HG03039 (cell line): ENCODE measurements at regions not wholly inside any gene's neighbourhood (a gene's known extent, or its start where the extent isn't known, plus 50 kb on each side); places are given as distances from the start of the nearest gene placed in this dataset.
"Not testable (repeated sequence)": the region's sequence is repeated elsewhere in the genome, so short reads cannot be mapped to it uniquely, and the experiment has no call there.

Source experiments
- ATAC-seq: cut with Tn5 transposase; IDR thresholded peaks from one replicate; pipeline ENCODE4 v1.9.1; 2021; ENCODE audit warnings: mild to moderate bottlenecking, moderate library complexity; ENCODE audit not compliant: unreplicated experiment

DNA sequence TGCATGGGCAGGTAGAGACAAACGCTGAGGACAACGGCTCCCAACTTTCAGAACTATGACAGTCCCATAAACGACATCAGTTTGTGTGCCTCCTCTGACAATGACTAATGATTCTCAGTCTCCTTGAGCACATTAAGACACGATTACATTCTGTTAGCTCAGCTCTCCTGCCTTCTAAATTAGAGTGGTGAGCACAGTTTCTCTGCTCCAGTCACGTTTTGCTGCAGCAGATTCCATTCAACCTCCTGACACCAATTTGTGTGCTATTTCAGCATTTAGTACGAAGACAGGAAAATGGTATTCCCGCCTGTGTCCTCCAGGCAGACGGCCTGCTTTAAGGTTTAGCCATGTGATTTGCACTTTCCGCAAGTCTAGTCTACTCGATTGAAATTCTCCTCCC, 458.4 kb upstream of the CFAP20DC start:
- ATAC-seq, result no peak

DNA sequence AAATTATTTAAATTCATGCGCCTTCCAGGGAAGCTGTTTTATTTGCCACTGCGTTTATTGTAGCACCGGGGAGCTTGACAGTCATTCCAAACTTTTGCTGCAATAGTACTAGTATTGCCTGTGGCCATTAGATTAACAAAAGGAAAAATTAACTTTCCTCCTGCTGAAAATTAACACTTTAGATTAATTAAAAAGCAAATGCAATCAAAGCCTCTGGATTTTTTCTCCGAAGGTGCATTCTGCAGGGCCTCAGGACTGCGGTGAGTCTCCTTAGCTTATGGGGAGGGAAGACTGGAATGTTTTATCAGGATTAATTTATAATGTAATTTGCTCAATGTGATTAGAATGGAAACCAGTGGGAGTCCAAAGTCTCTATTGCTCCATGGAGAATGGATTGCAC, 456.4 kb upstream of the CFAP20DC start:
- no peak for ATAC-seq

DNA sequence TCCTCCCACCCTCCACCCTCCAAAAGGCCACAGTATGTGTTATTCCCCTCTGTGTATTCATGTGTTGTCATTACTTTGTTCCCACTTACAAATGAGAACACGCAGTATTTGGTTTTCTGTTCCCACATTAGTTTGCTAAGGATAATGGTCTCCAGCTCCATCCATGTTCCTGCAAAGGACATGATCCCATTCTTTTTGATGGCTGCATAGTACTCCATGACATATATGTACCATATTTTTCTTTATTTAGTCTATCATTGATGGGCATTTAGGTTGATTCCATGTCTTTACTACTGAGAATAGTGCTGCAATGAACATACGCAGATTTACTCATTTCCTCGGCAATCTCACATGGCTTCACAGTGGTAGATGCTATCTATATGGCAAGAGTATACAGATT, 453.6 kb upstream of the CFAP20DC start:
- no peak for ATAC-seq

DNA sequence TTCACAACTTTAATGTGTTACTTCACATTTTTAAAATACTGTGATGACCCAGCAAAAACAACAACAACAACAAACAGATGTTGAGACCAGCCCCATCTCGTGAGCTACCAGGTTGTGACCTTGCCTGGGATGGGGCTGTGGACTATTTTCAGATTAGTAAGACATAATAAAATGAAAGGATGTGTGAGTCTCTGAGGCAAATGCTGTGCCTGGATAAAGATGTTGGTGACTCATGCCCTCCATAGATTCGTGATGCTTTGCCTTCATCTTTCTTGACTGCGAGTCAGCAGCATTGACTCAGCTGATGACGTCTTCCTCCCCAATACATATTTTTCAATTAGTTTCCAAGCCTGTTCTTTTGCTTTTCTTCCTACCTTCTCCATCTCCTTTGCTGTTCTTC, 453.0 kb upstream of the CFAP20DC start:
- ATAC-seq, result no peak

DNA sequence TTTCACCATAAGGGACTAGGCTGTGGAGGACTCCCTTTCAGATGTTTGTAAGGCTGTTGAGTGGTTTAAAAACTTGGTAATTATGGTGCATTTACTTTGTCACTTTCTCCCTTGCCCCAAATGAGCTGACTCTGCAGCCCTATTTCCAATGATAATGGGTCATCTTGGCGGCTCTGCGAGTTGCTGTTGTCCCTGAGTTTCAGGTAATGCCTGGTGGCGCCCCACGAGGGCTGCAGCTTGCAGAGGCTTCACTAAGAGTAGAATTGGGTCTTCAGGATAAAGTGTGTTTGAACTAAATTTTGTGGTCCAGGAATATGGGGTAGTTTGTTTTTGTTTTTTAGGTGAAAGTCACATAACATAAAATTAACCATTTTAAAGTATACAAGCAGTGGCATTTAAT, 450.1 kb upstream of the CFAP20DC start:
- no peak for ATAC-seq

DNA sequence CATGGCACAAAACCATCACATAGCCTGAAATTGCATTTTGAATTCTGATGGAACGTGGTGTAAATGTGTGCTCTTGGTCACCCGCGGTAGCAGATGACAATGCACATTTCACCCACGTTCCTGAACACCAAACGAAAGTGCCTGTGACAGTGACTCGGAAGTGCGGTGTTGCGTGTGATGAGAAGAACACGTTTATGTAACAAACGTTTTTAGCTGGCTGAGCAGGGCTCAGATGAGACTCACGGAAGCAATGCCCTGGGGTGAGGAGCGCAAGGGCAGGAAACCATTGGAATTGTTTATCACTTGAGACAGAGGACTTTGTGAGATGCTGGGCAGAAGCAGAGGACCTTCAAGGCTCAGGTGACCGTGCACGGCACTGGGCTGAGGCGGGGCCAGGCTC, 449.2 kb upstream of the CFAP20DC start:
- no peak for ATAC-seq

DNA sequence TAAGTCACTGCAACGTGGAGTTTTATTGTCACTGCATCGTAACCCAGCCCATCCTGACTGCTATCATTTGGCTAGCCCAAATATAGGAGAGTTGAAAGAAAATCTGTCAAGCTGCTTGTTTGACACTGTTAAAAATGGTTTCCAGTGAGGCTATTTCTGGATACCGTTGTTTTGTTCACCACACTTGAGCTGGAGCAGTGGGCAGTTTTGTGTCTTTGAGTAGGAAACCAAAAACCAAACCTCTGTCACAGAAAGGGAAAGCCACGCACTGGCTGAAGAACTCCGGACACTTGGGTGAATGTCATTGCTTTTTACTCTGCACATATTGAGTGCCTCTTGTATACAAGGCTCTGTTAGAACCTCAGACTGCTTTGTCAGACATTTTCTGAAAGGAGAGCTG, 446.4 kb upstream of the CFAP20DC start:
- no peak for ATAC-seq

DNA sequence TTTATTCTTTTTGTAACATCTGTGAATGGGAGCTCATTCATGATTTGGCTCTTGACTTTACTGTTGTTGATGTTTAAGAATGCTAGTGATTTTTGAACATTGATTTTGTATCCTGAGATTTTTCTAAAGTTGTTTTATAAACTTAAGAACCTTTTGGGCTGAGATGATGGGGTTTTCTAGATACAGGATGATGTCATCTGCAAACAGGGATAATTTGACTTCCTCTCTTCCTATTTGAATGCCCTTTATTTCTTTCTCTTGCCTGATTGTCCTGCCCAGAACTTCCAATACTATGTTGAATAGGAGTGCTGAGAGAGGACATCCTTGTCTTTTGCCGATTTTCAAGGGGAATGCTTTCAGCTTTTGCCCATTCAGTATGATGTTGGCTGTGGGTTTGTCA, 445.1 kb upstream of the CFAP20DC start:
- not testable (repeated sequence) for ATAC-seq

DNA sequence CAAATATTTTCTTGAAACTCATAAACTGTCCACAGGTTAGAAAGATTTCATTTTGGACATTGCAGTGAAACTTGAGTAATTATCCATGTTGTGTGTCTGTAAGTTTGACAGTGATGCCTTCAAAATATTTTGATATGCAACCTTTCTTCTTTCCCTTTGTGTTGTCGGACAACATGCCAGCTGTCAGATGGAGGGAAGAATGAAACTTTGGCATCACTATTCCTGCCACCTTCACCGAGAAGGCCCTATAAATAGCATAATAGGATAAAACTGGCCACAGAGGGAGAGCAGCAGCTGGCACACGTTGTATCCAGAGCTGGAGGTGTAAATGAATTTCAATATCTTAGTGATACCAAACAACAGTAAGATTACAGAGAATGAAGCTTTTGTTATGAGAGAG, 436.7 kb upstream of the CFAP20DC start:
- no peak for ATAC-seq

DNA sequence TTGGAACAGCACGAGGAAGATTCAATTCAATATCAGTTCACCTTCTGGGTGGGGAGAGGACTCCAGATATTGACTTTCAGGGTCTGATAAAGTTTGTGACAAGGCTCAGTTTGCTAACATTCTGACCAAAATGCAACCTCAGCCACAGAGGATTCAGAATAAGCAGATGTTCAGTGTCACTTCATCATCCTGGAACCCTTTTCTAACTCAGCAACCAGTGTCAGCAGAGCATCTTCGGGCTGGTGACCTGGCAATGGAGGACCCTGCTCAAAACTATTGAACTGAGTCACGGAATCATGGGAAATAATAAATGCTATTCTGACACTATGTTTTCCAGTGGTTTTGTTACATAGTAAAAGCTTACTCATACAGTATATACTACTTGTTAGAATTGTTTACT, 433.4 kb upstream of the CFAP20DC start:
- no peak for ATAC-seq

DNA sequence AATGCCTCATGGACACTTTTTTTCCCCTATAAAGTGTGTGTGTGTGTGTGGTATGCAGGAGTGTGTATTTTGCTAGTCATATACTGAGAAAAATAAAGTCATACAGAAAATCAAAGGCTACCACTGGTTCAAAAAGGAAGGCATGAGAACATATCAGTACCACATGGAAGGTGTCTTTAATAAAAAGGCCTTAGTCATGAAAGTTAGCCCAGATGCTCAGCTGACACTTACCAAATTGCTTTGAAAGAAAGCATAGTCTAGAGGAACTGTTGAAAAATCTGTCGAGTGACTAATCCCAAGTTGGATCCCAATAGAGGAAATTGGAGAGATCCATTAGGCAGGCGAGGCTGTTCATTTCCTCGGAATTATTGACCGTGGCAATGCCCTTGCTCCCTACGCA, 432.9 kb upstream of the CFAP20DC start:
- ATAC-seq, result no peak

DNA sequence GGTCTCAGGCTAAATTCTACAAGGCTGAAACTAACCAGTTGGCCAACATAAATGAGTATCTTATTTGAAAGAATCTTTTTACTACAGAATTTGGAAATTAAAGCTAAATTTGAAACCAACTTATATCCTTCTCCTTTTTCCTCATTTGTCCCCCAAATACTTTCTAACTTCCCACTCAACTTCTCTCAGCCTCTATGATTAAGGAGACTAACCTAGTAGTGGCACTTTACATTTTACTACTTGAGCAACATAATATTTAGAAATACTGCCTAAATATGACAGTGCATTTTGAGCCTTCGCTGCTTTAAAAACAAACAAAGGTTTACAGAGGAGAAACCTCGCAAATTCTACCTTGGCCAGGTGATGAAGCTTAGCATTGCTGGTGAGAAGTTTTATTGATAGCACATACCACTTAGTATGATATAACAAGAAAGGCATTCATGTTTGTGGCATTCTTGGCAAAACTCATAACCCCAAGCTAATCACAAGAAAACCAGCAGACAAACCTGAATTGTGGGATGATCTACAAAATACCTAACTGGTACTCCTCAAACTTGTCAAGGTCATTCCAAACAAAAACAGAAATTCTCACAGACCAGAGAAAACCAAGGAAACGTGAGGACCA, 432.1 kb upstream of the CFAP20DC start:
- no peak for ATAC-seq

DNA sequence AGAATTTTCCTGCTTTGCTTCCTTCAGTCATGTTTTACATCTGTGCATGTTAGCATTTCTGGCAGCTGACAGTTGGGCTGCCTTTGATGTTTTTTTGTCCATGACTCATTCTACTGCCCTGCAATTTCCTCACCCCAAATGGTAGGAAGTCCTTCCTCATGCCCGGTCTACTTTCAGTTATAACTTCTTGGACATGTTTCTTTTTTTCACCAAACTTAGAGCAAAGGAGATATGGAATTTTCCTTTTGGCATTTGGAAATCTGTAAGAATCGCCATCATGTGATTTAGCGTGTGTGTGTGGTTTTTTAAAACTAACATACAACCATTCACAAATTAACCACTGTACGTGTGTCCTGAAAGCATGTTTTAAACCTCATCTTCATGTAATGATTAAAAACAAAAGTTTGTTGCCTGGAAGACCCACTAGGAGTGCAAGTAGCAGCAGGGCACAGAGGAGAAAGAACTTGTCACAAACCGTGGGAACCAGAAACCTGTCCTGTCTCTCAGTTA, 430.7 kb upstream of the CFAP20DC start:
- no peak for ATAC-seq

DNA sequence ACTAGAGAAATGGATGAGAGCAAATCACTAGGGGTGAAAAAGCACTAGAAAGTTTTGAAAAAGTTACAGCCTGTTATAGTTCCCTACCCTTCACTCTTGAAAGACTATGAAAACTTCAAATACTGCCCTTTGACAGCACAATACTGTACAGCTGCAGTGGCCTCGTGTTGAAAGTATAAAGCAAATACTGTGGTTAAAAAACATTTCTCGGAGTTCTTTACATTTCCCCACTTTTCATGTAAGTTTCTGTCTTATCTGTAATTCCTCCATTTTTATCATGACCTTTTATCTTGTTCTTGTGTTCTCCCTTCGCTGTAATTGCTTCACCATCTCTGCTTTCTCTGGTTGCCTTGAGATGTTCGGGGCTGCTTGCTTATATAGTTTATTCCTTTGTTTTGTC, 423.8 kb upstream of the CFAP20DC start:
- no peak for ATAC-seq

DNA sequence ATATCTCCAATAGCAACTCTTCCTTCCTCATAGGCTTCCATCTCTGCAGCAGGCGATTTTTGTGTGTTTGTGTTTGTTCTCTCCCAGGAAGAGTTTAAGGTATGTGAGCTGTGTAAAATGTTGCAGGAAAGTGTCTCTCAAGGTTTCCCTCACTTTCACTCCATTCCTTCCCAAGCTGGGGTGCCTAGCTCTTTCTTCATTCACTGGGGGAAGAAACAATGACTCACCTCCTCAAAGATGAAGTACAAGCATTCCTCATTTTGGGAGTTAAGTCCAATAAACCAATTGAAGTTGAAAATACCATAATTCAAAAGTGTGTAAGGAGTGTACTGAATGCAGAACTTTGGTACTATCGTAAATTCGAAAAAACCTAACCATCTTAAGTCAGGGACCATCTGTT, 422.7 kb upstream of the CFAP20DC start:
- no peak for ATAC-seq

DNA sequence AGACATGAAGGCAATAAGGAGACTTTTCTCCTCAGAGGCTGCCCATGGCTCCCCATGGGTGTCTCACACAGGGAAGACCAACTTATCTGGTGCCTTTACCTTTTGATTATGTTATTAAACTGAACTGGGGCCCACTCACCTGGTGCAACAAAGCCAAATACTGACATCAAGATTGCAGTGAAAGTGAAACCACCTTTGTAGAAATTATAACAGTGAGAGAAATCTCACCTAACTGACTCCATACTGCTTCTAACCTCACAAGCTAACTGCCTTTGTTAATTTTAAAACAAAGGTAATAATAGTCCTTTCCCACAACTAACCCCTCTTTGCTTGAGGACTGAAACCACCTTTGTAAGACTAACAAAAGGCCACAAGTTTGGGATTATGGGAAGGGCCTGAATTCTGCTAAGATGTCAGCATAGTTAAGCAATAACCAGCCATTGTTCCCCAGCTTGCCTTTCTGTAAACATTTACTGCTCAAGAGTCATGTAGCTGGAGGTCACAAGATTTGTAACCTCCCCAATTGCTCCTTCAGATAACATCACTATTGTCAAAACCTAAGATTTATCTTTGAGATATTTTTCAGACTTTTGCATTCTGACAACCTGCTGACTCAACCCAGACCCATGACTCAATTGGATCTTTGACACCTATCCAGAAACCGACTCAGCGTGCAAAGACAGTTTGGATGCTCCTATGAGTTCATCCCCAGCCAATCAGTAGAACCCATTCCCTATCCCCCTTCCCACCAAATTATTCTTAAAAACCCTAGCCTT, 420.3 kb upstream of the CFAP20DC start:
- ATAC-seq, result no peak

DNA sequence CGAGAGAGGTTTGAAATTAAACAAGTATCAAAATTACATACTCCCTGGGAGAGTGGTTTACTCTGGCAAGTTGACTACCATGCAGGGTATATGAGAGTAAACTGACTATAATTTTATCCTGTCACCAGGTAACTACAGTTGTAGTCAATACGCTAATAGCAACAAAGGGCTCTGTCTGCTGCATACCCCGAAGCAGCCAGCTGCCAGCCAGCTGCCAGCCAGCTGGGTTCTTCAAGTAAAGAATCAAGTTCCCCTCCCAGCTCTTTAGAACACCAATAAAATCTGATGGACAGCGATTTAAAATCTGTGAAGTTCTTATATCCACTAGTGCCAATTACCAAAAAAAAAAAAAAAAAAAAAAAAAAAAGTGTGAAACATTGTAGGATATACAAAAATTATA, 417.7 kb upstream of the CFAP20DC start:
- no peak for ATAC-seq

DNA sequence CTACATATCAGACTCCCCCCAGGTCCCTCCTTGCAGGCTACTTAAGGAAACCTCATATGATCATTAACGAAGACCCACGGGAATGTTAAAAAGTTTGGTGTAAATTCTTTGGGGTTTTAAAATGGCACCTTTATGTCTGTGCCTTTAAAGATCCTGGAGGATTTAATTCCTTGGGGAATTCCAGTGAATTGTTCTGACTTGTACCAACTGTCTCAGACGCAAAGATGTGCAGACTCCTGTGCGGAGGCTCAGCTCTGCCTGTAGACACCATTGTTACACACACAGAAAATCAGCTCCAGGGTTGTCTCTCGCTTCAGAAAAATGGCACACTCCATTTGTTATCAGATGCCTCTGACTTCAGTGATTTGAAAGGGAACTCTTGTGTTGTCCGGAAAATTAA, 414.4 kb upstream of the CFAP20DC start:
- no peak for ATAC-seq

DNA sequence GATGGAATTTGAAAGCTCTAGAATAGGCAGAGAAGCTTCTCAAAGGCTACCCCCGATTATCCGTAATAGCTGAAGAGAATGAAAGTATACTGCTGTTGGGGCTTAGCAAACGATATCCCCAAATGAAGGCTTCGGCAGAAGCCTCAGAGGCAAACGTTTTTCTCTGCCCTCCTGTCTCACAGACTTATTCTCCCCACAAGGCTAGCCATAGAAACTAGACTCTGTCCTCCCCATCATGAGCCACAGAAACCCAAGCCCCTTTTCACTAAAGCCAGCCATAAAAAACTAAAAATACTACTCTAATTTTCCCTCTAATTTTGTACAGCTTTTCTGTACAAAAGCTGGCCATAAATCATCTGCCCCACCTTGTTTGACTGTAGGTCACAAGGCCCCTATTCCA, 413.4 kb upstream of the CFAP20DC start:
- ATAC-seq, result no peak

DNA sequence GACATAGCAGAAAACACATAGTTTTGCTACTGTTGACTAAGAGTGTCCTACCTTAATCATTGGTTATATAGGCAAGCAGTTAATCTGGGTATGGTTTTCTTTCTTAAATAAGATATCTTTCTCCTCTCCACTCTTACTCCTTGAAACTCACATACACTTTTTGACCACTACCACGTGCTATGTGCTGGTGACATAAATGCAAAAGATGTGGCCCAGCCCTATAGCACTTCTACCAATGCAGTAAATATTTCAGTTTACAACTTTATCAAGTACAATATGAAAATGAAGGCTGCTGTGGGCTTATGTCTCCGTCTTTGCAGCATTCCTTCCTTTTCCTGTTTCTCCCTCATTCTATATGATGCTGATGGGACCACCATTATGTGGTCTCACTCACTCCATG, 410.2 kb upstream of the CFAP20DC start:
- ATAC-seq, result no peak

DNA sequence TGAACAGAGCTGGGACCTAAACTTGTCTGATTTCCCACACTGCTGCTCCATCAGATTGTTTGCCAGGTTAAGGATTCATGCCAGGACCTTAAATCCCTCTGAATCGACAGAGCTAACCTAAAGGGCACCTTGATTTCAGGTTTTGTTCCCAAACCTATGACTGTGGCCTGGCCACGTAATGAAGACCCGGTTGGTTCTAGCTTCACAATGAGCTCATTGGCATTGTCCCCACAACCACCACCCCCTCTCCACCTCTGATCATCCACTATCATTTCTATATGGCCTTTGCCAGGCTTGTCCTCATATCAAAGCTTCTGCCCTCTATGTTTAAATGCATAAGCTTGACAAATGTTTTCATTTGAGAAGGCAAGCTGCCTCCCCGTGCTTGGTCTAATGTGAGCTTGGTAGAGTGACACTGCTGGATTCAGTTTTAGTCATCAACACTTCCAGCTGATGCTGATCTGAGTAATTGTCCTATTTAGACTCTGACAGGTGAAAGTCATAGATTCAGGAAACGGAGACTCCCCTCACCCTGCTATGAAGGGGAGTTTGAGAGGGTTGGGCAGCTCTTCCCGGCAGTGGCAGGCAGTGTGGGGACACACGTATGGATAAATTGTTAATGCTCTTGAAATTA, 407.1 kb upstream of the CFAP20DC start:
- peak; percentile 97 for ATAC-seq
